Anterior cingulate cortex (tissue), 58 donors: ENCODE measurements at regions not wholly inside any gene's neighbourhood (a gene's known extent, or its start where the extent isn't known, plus 50 kb on each side); places are given as distances from the start of the nearest gene placed in this dataset.

ENCODE experiments used
- DNase-seq, 58 donors: peaks; one replicate each; lab custom pipeline; 2025; lab: John Stamatoyannopoulos, UW

DNA sequence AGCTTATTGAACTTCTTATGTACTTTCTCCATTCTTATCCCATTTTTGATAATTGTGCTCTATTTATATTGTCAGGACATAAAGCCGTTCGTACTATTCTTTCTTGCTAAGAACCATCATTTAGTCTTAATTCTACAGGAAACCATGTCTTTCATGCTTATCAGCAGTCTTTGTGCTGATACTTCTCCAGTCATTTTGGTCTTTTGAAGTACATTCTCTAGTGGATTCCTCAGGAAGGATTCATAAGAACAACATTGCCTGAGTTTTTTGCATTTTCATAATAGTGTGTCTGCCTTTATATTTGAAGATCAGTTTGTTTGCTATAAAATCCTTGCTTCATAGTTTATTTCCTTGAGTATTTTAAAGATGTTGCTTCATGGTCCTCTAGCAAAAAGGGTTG, 126.6 kb upstream of the NEO1 start:
- no peak for DNase-seq

DNA sequence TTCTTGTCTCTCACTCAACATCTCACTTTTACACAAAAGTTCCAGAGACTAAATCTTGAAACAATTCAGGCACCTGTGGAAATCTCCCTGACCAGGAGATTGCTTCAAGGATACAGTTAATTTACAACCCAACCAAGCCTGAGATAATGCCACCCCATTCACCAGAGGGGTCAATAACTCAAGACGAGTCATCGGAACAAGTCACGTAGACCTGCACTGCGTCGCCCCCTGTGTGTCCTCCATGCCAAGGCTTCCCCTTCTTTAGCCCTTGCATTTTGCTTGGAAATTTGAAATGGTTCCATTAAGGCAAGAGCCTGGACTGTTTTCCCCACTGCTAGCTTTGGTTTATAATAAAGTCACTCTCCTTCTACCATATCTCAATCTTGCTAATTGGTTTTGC, 129.0 kb upstream of the NEO1 start:
- DNase-seq, result no peak

DNA sequence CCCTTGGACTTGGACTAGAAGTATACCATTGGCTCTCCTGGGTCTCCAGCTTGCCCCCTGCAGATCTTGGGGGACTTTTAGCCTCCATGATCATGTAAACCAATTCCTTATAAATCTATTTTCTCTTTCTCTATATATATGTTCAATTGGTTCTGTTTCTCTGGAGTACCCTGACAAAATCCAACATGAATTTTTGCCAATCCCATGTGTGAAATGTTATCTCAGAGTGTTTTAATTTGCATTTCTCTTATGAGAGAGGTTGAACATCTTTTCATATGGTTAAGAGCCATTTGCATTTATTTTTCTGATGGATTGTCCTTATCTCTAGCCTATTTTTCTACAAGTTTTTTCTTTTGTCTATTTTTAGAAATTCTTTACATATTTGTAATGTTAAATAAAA, 131.7 kb upstream of the NEO1 start:
- DNase-seq, result no peak

DNA sequence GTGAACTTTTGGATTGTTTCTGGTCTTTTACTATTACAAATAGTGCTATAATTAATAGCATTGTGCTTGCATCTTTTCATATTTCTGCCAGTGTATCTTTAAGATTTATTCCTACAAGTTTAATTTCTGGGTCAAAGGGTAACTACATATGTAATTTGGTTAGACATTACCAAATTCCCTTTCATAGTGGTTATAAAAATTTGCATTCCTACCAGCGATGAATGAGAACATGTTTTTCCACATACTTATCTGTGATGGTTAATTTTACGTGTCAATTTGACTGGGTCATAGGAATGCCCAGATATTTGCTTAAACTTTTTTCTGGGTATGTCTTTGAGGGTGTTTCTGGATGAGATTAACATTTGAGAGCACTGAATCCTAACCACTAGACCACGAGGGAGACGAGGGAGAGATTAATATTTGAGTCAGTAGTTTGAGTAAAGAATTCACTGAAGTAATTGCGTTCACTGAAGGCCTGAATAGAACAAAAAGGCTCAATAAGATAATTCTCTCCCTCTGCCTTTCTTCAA, 132.3 kb upstream of the NEO1 start:
- DNase-seq, result no peak

DNA sequence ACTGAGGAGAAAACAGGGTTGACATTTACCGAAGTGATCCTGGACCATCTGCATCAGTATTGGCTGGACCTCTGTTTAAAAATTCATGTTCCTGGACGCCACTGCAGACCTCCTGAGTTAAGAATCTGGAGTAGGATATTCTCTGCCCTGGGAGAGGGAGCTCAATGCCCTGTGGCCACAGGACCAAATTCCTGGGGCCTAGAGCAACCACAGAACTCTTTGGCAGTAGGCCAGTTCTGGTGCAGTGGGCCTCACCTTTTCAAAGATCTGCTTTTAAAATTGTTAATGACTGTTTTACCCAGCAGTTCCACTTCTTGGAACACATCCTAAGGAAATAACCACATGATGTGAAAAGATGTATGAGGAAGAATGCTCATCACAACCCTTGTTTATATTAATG, 133.3 kb upstream of the ADPGK start:
- no peak for DNase-seq

DNA sequence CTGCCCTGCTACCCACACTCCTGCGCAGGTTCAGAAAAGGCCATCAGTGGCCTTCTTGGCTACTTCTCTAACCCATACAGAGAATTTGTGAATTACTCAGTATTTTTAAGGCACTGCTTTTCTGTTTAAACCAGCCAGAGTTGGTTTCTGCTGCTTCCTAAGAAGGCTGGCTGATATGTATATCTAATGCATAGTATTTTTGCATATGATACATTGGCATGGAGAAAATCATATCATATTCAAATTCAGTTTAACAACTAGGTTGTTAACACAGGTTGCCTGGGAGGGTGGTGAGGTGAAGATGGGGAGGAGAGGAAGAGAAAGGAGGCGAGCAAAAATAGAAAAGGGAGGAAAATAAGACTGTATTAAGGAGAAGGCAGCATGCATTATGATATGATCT, 132.8 kb upstream of the ADPGK start:
- no peak for DNase-seq

DNA sequence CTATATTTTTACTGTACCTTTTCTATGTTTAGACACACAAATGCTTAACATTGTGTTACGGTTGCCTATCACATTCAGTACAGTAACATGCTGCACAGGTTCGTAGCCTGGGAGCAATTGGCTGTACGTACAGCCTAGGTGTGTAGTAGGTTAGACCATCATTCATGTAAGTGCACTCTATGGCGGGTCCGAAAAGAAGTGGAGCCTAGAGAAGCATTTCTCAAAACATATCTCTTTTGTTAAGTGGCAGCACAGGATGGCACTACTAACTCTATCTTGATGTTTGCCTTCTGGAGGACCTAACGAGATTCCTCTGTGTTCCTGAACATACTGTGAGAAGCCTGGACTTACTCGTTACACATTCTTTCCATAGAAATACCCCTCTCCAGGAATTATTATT, 132.3 kb upstream of the ADPGK start:
- no peak for DNase-seq

DNA sequence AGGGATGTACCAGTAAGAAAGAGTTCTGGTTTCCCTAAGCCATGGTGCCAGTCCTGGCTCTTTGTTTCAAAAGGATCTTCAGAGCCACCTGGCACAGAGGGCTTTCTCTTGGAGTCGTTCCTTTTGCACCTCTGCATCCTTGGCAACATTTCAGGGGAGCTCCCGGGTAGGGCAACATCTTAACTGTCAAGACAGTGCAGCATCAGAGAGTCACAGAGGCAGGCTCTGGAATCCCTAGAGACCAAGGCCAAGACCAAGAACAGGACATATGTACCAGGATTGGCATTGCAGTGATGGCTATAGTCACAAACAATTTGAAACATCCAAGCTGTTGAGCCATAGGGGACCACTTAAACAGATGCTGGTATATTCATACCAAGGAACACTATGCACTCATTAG, 129.4 kb upstream of the ADPGK start:
- DNase-seq, result no peak

DNA sequence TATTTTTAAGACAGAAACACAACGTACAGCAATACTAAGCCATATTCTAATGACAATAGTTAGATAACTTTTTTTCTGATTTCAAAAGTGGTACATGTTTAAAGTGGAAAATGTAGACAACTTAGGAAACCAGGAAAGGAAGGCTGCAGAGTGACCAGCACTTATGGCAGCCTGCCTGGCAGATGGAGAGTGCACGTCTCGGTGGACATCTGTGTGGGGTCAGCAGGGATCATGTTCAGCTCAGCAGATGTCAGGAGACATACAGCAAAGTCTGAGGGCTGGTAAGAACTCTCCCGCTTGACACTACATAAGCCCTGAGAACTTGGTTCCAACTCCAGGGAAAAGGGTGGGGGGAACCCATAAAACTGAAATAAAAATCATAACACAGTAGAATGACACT, 128.6 kb upstream of the ADPGK start:
- DNase-seq, result no peak

DNA sequence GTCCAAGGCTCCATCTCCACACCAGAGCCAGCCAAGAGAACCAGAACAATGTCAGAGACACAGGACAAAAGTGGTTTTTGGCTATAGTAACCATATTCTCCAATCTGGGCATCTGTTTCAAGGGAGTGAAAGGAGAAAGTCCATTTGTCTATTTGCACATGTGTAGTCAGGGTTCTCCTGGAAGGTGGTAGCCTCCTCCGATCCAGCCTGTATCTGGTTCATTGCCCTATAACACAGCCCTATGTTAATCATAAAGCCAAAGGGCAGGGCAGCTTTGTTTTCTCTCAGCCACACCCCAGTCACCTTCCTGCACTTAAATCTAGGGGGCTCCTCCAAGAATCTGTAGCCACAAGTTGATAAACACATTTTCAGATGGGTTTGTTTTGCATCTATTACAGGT, 128.1 kb upstream of the ADPGK start:
- DNase-seq, result no peak

DNA sequence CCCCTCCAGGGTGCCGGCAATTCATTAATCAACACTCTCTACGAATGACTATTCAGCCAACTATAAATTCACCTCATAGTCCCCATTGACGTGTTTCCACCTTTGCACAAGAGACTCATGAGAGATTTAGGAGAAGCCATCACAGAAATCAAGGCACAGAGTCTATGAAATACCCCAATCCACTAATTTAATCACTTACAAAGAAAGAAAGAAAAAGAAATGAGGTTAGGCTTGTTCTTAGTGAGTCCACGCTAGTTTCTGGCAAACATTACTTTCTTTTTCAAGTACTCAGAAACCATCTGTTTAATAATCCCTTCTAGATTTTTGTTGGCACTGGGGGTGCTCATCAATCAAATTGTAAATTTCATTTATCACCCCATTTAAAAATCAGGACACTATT, 125.2 kb upstream of the ADPGK start:
- no peak for DNase-seq

DNA sequence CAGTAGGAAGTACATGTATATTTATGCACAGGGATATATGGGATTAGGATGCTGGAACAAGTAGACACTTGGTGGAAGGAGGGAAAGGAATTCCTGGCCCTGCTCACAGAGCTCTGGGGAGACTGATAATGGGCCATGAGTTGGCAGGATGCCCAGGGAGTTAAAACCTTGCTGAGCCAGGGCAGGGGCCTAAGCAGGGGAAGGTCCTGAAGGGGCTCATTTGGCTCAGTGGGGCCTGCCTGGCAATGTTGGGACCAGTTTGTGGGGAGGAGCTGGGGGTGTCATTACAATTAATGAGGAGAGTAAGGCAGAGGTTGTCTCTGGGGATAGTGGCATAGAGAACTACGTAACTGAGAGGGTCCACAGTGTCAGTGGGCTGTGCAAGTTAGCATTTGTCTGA, 124.2 kb upstream of the ADPGK start:
- peak in 9 of 58 donors; percentile 4 to 29 (median 15) for DNase-seq

DNA sequence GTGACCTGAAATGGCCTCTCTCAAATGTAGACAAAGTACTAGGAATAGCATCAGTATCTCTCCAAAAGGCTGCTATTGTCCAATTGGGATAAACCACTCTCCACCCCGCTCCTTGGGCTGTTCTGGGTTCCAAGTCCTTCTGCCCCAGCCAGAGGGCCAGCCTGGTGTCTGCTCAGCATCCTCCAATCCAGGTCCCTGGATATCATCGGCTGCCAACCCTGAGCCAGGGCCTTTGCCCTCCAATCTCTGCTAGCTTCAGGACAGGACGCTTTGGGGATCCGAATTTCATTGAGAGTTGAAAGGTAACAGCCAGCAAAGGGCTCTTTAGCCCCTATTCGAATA, 119.3 kb upstream of the ADPGK start:
- no peak for DNase-seq

DNA sequence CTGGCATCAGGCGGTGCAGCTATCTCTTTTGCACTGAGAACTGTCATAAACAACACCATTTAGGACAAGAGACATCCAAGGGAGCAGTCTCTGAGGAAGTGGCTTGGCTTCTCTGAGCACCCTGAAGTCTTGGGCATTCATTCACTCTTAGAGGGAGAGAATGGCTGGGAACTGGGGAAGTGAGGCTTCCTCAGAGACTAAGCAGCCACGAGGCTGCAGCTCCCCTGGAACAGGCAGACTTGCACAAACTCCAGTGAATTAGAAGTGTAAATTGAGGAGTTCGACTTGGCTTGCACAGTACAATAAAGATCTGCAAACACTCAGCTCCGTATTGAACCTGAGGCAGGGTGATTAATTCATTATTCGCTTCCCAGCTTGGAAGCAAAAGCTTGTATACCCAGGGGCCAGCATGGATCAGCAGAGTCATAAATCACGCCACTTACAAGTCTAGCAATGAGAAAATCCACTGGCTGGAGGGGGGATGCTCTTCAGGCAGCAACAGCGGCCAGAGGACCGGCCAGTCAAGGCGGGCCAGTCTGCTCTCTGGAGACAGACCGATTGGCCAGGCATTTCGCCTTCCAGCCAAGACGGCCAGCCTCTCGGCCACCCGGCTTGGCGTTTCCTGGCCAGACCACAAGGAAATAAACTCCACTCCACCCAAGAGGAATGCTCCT, 118.8 kb upstream of the ADPGK start:
- peak in 27 of 58 donors; percentile 3 to 65 (median 16) for DNase-seq

DNA sequence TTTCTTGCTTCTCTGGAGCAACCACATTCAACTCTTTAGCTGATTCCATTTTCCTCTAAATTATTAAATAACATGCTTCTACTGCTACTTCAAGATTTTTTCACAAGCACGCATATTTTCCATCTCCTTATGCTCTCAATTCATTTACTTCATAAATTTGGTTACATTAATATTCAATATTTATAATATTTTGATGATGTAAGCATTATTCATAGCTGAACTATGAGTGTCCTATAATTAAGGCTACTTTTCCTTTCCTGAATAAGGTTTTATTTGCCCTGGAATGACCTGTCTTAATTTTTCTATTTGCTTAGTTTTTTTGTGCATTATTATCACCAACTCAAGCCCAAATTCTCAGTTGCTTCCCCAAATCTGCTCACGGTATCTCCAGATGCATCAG, 109.4 kb upstream of the ADPGK start:
- DNase-seq, result no peak

DNA sequence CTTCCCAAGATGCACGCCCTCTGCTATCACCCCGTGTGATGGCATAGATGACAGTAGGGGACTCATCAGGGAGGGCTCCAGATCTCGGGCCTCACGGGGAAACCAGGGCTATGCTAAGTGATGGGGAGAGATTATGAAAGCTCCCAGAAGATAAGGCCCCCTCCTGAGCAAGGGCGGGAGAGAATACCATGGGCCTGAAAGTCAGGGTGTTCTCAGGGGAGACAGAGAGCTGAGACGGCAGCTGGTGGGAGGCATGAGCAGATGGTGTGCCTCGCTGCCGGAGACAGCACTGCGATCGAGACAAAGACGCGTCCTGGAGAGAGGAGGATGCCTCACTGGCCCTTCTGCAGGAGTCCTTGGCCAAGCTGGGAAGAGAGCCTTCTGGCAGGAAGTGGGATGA, 106.5 kb upstream of the ADPGK start:
- DNase-seq, result peak in 25 of 58 donors; percentile 3 to 71 (median 22)

DNA sequence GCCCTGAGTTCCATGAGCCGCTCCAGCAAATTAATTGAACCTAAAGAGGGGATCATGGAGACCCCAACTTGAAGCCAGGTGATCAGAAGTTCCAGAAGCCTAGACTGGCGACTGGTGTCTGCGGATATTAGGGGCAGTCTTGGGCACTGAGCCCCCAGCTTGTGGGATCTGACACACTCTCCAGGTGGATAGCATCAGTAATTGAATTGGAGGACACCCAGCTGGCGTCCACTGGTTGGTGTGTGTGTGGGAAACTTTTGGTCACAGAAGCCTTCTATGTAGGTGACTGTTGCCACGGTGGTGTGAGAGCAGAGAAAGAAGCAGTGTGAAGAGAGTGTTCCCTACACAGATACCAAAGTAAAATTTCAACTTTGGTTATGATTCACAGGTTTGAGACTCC, 106.0 kb upstream of the ADPGK start:
- DNase-seq, result no peak

DNA sequence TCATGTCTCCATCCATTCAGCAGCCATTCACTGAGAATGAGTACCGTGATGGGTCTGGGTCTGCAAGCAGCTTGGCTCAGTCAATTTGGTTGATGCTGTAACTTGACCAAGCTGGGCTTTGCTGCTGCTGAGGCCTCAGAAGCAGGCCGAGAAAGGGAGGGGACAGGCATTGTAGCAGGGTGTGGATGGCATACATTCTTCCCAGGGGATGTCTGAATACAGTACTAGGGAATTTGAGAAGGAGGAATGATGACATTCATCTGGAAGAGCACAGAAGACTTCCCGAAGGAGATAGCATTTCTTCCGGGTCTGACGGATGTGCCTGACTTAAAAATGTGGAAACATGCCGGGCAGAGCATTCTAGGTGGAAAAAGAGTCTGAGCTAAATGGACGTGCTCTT, 105.3 kb upstream of the ADPGK start:
- DNase-seq, result no peak

DNA sequence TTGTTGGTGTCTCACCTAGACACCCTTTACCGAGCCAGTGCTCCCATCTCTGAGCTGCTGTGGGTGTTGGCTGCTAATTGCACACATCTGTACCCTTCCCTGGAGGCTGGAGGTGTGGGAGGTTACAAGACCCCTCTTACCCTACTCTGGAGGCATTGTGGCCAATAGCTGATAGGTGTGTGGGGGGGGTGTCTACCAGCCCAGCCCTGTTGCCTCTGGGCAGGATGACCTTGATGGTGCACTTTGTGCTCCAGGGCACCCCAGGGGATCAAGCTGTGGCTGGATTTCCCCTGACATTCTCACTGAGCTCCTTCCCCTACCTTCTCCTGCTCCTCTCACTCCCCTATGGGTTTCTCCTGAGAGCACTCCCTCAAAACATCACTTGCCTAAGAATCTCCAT, 104.7 kb upstream of the ADPGK start:
- DNase-seq, result no peak

DNA sequence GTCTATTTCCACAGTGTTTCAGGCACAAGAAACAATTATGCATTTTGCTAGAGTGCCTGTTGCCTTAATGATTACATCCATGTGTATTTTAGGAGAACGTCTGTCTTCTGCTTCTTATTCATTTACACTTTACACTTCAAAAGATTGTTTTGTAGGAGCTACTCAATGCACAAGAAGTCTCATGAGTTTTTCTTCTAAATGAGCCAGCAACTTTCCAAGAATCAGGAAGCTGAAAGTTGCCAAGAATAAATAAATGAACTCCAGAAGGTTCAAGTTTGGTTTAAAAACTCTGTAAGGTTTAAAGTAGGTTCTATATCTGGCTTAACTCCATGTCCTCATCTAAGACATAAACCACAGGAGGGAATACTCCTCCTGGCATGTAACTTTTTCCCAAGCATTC, 103.8 kb upstream of the ADPGK start:
- DNase-seq, result no peak

DNA sequence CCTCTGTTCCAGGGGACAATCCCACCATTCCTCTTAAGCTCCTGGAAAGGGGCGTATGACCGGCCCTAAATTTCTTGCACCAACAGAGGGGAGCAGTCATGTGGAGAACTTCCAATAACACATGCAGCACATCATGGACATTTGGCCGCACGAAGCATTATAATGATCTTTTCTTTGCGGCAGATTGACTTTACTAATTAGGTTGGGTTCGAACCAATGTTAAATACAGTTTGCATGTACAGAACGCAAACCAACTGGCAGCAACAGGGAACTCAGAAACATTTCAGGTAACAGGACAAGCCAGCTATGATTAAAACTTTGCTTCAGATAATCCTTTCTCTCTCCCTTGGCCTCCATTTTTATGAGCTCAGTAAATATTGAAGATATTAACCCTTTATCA, 100.8 kb upstream of the ADPGK start:
- no peak for DNase-seq

DNA sequence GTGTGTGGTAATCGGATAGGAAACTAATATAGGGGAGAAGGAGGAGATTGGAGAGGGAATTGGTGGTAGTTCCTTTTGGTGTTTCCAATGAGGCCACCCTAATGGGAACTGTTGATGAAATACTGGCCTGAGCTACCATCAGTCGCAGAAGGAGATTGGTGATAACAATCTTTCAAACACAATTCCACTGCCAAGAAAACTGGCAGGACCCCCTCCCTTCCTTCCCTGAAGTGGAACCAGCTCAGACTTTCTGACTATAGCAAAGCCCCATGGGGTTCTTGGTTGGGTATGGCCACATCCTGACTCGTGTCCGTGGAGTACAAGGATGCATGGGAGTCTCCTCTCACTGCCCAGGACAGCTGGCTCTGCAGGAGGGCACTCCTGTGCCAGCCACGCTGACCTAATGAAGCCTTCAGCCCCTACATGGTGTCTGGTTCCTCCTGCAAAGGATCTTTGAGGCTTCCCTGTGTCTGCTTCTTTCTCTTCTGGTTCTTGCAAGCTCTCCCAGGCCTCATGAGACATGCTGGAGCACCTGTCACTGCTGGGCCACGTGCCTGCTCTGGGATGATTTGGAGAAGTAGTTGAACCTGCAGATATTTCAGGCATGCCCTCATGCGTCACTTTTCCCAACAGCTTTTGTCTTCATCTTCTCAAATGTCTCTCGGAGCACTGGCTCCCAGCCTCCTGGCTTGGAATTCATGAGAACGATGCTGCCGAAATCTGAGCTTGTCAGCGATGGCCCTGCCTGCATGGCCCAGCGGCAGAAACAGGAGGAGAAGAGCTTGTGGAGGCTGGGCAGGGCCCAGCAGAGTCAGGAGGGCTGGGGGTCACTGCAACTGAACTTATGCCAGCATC, 90.0 kb upstream of the ADPGK start:
- no peak for DNase-seq
